Endothelial cell (in vitro differentiated cells): ENCODE measurements at regions not wholly inside any gene's neighbourhood (a gene's known extent, or its start where the extent isn't known, plus 50 kb on each side); places are given as distances from the start of the nearest gene placed in this dataset.

Experiments used
- DNase-seq: peaks from one replicate; pipeline ENCODE4 v3.0.0; 2021; ENCODE audit warnings: low spot score
- H3K27ac Mint-ChIP-seq: one replicate; pipeline ENCODE4 v1.8.0; 2021; ENCODE audit warnings: mixed read lengths, inconsistent platforms; ENCODE audit not compliant: unreplicated experiment
- H3K27me3 Mint-ChIP-seq: one replicate; pipeline ENCODE4 v1.8.0; 2021; ENCODE audit warnings: mild to moderate bottlenecking, moderate library complexity, mixed read lengths, inconsistent platforms; ENCODE audit not compliant: unreplicated experiment
- H3K36me3 Mint-ChIP-seq: one replicate; pipeline ENCODE4 v1.8.0; 2021; ENCODE audit warnings: mild to moderate bottlenecking, low read depth, mixed read lengths, inconsistent platforms; ENCODE audit not compliant: unreplicated experiment
- H3K4me1 Mint-ChIP-seq: one replicate; pipeline ENCODE4 v1.8.0; 2021; ENCODE audit warnings: mild to moderate bottlenecking, mixed read lengths, inconsistent platforms; ENCODE audit not compliant: unreplicated experiment
- H3K4me3 Mint-ChIP-seq: one replicate; pipeline ENCODE4 v1.8.0; 2021; ENCODE audit warnings: mild to moderate bottlenecking, mixed read lengths, inconsistent platforms; ENCODE audit not compliant: unreplicated experiment
- H3K9me3 Mint-ChIP-seq: one replicate; pipeline ENCODE4 v1.8.0; 2021; ENCODE audit warnings: mixed read lengths, inconsistent platforms; ENCODE audit not compliant: unreplicated experiment
- CTCF ChIP-seq: fragments of 200-600 bp; sonication (generic); IDR thresholded peaks from one replicate; pipeline ENCODE4 v1.5.0; 2021; ENCODE audit warnings: antibody characterized with exemption; ENCODE audit not compliant: unreplicated experiment

GRCh38 chr18:41353777-41354528 is 601.1 kb upstream of the PIK3C3 start:
- Mint-ChIP-seq H3K9me3 (no peaks in the 10 kb centered on the region), H3K27ac (no peak overlapping the region), H3K36me3 (no peaks in the 10 kb centered on the region), H3K4me1 (no peaks in the 10 kb centered on the region), H3K4me3 (no peak overlapping the region), H3K27me3 (no peaks in the 10 kb centered on the region)
- no peak for TF ChIP-seq CTCF
- no peak for DNase-seq

GRCh38 chr18:41351430-41351829 is 603.6 kb upstream of the PIK3C3 start:
- Mint-ChIP-seq H3K27ac (no peak overlapping the region), H3K9me3 (no peaks in the 10 kb centered on the region), H3K4me3 (no peak overlapping the region), H3K36me3 (no peaks in the 10 kb centered on the region), H3K4me1 (no peaks in the 10 kb centered on the region), H3K27me3 (peaks cover 1% of the 10 kb centered on the region)
- no peak for TF ChIP-seq CTCF
- DNase-seq = no peak

- no peak overlapping the region for H3K4me3 Mint-ChIP-seq
- H3K27me3 Mint-ChIP-seq = peaks cover 1% of the 10 kb centered on the region
- no peaks in the 10 kb centered on the region for H3K9me3 Mint-ChIP-seq
- TF ChIP-seq CTCF = no peak
- no peak for DNase-seq
- H3K27ac Mint-ChIP-seq = no peak overlapping the region
- no peaks in the 10 kb centered on the region for H3K36me3 Mint-ChIP-seq
- H3K4me1 Mint-ChIP-seq = no peaks in the 10 kb centered on the region
Measured at GRCh38 chr18:41347057-41347456, 608.0 kb upstream of the PIK3C3 start.

GRCh38 chr18:41343808-41344207 is 611.2 kb upstream of the PIK3C3 start:
- no peak overlapping the region for H3K4me3 Mint-ChIP-seq
- peaks cover 6% of the 10 kb centered on the region for H3K4me1 Mint-ChIP-seq
- H3K27ac Mint-ChIP-seq = no peak overlapping the region
- TF ChIP-seq CTCF = no peak
- H3K27me3 Mint-ChIP-seq = peaks cover 1% of the 10 kb centered on the region
- no peaks in the 10 kb centered on the region for H3K36me3 Mint-ChIP-seq
- no peaks in the 10 kb centered on the region for H3K9me3 Mint-ChIP-seq
- DNase-seq = no peak

- Mint-ChIP-seq H3K4me1 (peaks cover 6% of the 10 kb centered on the region), H3K27ac (no peak overlapping the region), H3K27me3 (no peaks in the 10 kb centered on the region), H3K4me3 (no peak overlapping the region), H3K36me3 (no peaks in the 10 kb centered on the region), H3K9me3 (no peaks in the 10 kb centered on the region)
- no peak for DNase-seq
- no peak for TF ChIP-seq CTCF
Measured at GRCh38 chr18:41338341-41338740, 616.7 kb upstream of the PIK3C3 start.
